ENCODE measurements at regions not wholly inside any gene's neighbourhood (a gene's known extent, or its start where the extent isn't known, plus 50 kb on each side); places are given as distances from the start of the nearest gene placed in this dataset.
"Not testable (repeated sequence)": the region's sequence is repeated elsewhere in the genome, so short reads cannot be mapped to it uniquely, and the experiment has no call there.

DNA sequence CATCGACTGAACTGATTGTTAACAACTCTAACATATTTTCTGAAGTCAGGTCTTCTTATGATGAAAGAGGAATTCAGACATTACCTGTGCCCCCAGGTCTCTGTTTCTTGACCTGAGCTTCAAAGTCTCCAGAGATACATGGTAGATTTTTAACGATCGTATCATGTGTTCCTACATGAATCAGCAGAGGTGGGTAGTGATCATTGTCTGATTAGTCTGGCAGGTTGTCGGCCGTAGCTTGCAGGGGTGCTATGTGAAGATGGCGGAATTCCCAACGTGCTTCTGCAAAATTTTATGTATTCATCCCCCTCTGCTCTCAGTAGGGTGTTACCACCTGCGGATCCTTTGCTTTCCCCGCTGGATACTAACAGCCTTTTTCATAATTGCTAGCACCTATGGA is 581.9 kb downstream of the GATA3 start:
- DNase-seq: no peak

DNA sequence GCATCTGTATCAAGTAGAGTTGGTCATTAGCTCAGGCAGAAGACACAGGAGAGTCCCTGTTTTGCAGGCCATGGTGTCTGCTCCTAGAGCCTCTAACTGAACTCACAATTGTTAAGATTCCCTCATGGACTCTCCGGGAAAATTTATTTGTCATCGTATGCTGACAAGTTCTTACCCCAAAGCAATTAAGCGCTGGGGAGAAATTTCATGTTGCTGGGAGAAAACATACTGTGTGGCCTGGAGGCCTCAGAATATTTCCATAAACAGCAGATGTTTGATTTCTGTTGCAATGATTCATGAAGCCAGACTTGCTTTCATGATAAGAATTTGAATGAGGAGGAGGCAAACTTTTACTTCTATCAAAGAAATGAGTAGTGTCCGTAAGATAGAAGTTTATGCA is 583.2 kb downstream of the GATA3 start:
- no peak for DNase-seq

DNA sequence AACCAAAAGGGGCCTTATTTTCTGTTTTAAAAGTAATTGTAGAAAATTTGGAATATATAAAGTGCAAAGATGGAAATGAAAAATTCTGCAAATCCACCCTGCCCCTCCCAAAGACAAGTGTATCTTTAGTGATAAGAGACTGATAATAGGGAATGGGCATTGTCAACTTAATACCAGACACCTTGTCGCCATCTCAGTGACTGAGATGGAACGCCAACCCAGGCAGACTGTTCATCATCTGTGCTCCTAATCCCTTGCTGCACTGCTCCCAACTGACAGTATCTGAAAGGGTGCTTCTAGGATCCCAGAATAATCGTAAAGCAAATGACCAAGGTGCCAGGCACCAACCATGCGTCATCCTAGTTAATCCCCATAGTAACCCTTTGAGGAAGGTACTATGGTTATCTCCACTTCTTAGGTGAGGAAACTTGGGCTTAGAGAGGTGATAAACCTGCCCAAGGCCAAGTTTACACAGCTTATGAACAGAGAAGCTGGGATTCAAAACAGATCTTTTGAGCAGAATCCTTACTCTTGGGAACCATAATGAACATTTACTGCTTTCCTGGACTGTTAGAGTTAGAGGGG is 583.7 kb downstream of the GATA3 start:
- DNase-seq: no peak

GRCh38 chr10:8639486-8640185 is 585.1 kb downstream of the GATA3 start:
- peak; percentile 32 for DNase-seq

GRCh38 chr10:8640301-8640700 is 585.8 kb downstream of the GATA3 start:
- DNase-seq: peak; percentile 6

DNA sequence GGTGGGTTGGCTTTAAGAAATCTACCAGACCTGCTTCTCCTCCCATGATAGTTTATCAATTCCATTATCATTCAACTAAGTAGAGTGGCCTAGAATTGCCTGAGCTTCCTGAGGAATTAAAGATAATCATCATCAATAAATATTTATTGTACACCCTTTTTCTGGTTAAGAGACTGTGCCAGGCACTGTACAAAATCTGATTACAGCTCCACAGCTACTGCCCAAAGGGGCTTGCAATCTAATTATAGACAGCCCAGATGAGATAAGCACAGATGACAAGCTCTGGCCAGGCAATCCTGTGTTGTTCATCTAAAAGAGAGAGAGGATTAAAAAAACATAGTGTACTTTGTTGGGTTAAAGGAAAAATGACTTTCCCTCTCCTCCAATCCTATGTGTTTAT is 586.4 kb downstream of the GATA3 start:
- DNase-seq: no peak

GRCh38 chr10:8656261-8656660 is 601.8 kb downstream of the GATA3 start:
- no peak for DNase-seq

GRCh38 chr10:8659982-8660381 is 605.5 kb downstream of the GATA3 start:
- no peak for DNase-seq

GRCh38 chr10:8661886-8662285 is 607.4 kb downstream of the GATA3 start:
- DNase-seq: no peak

DNA sequence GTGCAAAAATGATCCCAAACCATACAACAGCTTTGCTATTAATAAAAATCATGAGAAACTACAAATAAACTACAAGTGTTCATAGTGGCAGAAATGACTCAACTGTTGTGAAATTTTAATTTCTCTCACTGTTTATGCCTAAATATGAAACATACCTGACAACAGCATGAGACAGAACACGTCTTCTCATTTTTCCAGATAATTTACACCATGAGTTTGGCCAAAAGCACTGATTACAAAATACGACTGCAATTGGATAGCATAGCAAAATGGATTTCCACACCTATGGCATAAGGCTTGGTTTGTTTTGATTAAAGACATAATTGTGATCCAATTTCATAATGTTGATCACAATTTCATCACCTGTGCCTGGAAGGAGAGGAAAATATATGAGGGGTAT is 608.6 kb downstream of the GATA3 start:
- no peak for DNase-seq

GRCh38 chr10:8665322-8665721 is 610.8 kb downstream of the GATA3 start:
- DNase-seq: no peak

GRCh38 chr10:8670461-8670860 is 616.0 kb downstream of the GATA3 start:
- DNase-seq: no peak

- DNase-seq: no peak
These were observed 619.7 kb downstream of the GATA3 start for GRCh38 chr10:8674230-8674629.

DNA sequence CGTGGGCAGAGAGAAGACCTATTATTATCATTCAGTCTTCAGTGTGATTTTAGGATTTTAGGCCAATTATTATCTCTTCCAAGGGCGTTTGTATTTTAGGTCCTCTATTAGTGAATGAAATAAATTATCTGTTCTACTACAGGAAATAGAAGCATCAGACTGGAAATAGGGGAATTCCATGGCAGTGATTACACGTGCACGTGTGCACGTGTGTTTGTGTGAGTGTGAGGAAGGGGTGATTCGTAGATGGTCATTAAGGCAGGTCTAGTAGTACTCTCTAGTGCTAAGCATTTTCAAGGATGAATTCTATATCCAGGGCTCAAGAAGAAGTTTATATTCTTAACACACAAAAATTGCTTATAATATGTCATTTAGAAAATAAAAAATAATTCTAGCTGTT is 623.2 kb downstream of the GATA3 start:
- no peak for DNase-seq

- DNase-seq: not testable (repeated sequence)
These were observed 630.4 kb downstream of the GATA3 start for GRCh38 chr10:8684916-8685315.

GRCh38 chr10:8688881-8689280 is 634.4 kb downstream of the GATA3 start:
- no peak for DNase-seq

GRCh38 chr10:8691498-8692017 is 637.1 kb downstream of the GATA3 start:
- no peak for DNase-seq

DNA sequence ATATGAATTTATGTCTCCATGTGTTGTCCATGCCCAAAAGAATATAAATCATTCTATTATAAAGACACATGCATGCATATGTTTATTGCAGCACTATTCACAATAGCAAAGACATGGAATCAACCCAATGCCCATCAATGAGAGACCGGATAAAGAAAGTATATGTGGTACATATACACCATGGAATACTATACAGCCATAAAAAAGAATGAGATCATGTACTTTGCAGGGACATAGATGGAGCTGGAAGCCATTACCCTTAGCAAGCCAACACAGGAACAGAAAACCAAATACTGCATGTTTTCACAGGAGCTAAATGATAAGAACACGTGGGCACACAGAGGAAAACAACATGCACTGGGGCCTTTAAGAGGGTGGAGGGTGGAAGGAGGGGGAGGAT is 639.1 kb downstream of the GATA3 start:
- DNase-seq: not testable (repeated sequence)

GRCh38 chr10:8696746-8697145 is 642.3 kb downstream of the GATA3 start:
- no peak for DNase-seq

DNA sequence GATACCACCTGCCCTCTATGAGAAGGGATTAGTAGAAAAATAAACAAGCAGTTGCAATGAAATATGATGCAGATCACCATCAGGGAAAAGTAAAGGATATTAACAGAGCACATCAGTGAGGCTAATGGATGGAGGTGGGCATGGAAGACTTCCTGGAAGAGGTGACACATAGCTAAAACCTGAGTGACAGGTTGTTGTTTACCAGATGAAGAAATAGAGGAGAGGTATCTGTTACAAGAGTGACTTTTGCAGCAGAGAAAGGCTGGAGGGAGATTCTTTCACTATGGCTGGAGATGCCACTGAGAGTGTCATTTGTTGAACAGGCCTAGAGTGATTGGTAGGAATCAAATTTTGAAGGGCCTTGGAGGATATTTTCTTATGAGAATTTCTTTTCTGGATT is 646.2 kb downstream of the GATA3 start:
- no peak for DNase-seq

DNA sequence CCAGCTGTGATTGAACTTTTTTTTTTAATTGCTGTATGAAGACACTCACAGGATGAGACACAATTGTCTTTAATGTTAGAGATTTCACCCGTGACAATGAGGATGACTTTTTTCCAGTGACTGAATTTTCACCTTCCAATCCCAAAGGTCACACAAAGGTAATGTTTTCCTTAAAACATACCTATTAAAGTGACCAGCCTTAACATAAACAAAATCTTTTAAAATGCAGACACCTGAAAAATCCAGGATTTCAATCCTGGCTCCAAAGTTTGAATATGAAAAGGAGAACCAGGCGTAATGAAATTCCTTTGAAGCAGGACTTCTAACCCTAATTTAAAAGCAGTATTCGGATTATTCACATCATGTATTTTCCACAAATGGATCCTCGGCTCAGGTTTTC is 647.7 kb downstream of the GATA3 start:
- DNase-seq: no peak

DNA sequence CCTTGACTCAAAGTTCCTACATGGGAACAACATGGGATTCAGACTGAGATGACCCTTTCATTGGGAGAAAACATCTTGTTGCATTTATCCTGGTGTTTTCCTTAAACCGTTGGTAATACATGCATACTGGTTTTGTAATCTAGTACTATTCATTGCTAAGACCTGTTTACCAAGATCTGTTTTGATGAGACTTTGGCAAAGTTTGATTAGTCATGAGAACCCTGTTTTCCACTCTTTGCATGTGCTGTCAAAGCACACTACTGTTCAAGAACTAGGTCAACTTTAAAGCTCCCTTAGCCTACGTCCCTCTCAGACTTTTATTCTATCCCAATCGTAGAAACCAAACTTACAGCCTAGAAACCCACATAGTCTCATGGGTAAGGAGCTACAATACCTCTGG is 650.9 kb downstream of the GATA3 start:
- DNase-seq: no peak

DNA sequence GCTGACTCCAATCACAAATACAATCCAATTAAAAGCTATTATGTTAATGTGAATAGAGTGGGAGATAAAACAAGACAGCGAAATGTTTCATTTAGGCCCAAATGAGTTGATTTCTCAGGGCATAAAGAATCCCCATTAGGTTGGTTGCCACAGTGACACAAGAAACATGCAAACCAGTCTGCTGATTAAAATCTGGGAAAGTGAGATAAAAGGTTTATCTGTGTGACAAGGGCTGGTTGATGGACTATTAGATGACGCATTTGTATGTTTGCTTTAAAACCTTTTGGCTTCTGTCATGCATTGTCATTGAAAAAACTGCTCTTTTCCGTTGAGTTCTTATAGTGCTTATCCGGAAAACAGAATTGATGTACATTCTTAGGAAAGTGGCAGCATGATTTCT is 658.2 kb downstream of the GATA3 start:
- no peak for DNase-seq

DNA sequence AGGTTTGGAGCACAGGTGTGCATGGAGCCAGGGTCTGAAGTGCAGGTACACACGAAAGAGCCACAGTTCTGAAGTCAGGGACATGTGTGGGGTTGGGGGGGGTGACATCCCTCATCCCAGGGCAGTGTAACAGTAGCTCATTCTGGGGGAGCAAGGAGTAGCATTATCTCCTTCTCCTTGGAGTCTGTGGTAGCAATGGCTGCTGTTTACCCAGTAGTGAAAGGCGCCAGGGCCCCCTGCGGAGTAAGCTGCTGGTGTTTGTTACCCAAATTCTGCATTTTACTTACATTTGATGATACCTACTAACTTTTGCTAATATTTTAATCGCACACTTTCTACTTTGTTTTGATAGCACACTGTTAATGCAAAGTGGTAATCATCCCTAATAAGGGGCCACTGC is 665.5 kb downstream of the GATA3 start:
- DNase-seq: no peak

- DNase-seq: no peak
These were observed 667.2 kb downstream of the GATA3 start for GRCh38 chr10:8721650-8722049.
